AG08396 (cell line): ENCODE measurements at regions not wholly inside any gene's neighbourhood (a gene's known extent, or its start where the extent isn't known, plus 50 kb on each side); places are given as distances from the start of the nearest gene placed in this dataset.
A peak's percentile ranks its signal among the peaks of the same experiment; 100 is the strongest.

Experiments used
- DNase-seq: peaks from one replicate; pipeline ENCODE4 v3.0.0; 2012; ENCODE audit warnings: low spot score, mixed read lengths

- DNase-seq = no peak
Measured at GRCh38 chr13:80126389-80127068, 214.4 kb downstream of the SPRY2 start.

GRCh38 chr13:80123945-80124344 is 217.0 kb downstream of the SPRY2 start:
- no peak for DNase-seq

- DNase-seq = no peak
Measured at GRCh38 chr13:80121038-80121437, 219.9 kb downstream of the SPRY2 start.

- DNase-seq = no peak
Measured at GRCh38 chr13:80118506-80118905, 222.4 kb downstream of the SPRY2 start.

- no peak for DNase-seq
Measured at GRCh38 chr13:80118099-80118498, 222.8 kb downstream of the SPRY2 start.

GRCh38 chr13:80117515-80117914 is 223.4 kb downstream of the SPRY2 start:
- no peak for DNase-seq

GRCh38 chr13:80116107-80116506 is 224.8 kb downstream of the SPRY2 start:
- peak; percentile 20 for DNase-seq

GRCh38 chr13:80115616-80116015 is 225.3 kb downstream of the SPRY2 start:
- DNase-seq = no peak

GRCh38 chr13:80113714-80114454 is 227.0 kb downstream of the SPRY2 start:
- DNase-seq = no peak

GRCh38 chr13:80109303-80109702 is 231.6 kb downstream of the SPRY2 start:
- DNase-seq = no peak

GRCh38 chr13:80105350-80105749 is 235.6 kb downstream of the SPRY2 start:
- DNase-seq = no peak

- no peak for DNase-seq
Measured at GRCh38 chr13:80101040-80101439, 239.9 kb downstream of the SPRY2 start.

- peak; percentile 12 for DNase-seq
Measured at GRCh38 chr13:80100636-80101035, 240.3 kb downstream of the SPRY2 start.

- no peak for DNase-seq
Measured at GRCh38 chr13:80097561-80097960, 243.4 kb downstream of the SPRY2 start.

- no peak for DNase-seq
Measured at GRCh38 chr13:80096383-80096782, 244.5 kb downstream of the SPRY2 start.

- no peak for DNase-seq
Measured at GRCh38 chr13:80094526-80094925, 246.4 kb downstream of the SPRY2 start.

GRCh38 chr13:80093888-80094287 is 247.0 kb downstream of the SPRY2 start:
- DNase-seq = no peak

GRCh38 chr13:80086304-80086721 is 254.6 kb downstream of the SPRY2 start:
- DNase-seq = no peak

GRCh38 chr13:80083853-80084676 is 256.9 kb downstream of the SPRY2 start:
- peak; percentile 61 for DNase-seq

- DNase-seq = peak; percentile 5
Measured at GRCh38 chr13:80083081-80083852, 257.7 kb downstream of the SPRY2 start.

GRCh38 chr13:80082396-80083080 is 258.4 kb downstream of the SPRY2 start:
- DNase-seq = peak; percentile 21
